Liver (tissue), 3 donors: ENCODE measurements at regions not wholly inside any gene's neighbourhood (a gene's known extent, or its start where the extent isn't known, plus 50 kb on each side); places are given as distances from the start of the nearest gene placed in this dataset.

Experiments used
- EGR1 ChIP-seq, 2 donors: IDR thresholded peaks; 2 replicates each; pipeline ENCODE4 v1.6.1; 2016 to 2018; ENCODE audit warnings: antibody characterized with exemption in 2 of 2, low read depth in 2 of 2
- TF ChIP-seq, protein P1 (sequence below): fragments of 150-350 bp; IDR thresholded peaks from 2 replicates; pipeline ENCODE4 v1.5.1; 2017; ENCODE audit warnings: improper control_type of control experiment, low read depth, low read length; ENCODE audit not compliant: missing input control
- donor health status: healthy.
- donor health status: healthy.

DNA sequence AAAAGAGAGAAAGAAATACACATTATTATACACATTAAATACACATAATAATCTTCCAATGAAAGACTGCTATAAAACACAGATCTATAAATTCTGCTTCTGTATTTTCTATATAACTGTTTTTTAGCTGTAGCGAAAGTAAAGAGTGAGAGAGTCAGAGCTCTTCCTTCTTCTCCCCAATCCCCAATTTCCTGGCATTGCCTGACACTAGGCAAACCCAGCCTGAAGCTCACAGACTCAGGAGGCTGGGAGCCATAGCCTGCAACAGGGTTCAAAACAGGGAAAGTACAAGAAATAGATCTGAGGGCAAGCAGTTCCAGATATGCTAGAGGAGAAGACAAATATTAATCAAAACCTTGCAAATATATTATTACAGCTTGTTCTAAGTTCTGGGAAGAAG is 201.6 kb downstream of the HNRNPD start:
- TF ChIP-seq EGR1 (IDR thresholded peaks at IDR 0.05; ENCODE audit: low read depth in 2 of 2) = no peak
- TF ChIP-seq, protein P1, sequence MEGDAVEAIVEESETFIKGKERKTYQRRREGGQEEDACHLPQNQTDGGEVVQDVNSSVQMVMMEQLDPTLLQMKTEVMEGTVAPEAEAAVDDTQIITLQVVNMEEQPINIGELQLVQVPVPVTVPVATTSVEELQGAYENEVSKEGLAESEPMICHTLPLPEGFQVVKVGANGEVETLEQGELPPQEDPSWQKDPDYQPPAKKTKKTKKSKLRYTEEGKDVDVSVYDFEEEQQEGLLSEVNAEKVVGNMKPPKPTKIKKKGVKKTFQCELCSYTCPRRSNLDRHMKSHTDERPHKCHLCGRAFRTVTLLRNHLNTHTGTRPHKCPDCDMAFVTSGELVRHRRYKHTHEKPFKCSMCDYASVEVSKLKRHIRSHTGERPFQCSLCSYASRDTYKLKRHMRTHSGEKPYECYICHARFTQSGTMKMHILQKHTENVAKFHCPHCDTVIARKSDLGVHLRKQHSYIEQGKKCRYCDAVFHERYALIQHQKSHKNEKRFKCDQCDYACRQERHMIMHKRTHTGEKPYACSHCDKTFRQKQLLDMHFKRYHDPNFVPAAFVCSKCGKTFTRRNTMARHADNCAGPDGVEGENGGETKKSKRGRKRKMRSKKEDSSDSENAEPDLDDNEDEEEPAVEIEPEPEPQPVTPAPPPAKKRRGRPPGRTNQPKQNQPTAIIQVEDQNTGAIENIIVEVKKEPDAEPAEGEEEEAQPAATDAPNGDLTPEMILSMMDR = no peak
